ENCODE measurements at regions not wholly inside any gene's neighbourhood (a gene's known extent, or its start where the extent isn't known, plus 50 kb on each side); places are given as distances from the start of the nearest gene placed in this dataset.

- no peaks in the 10 kb centered on the region for H4K20me1 ChIP-seq (ENCODE audit: insufficient read depth, low read length)
- Mint-ChIP-seq H3K4me1 (ENCODE audit: low read depth, unreplicated experiment) (no peaks in the 10 kb centered on the region), H3K4me3 (ENCODE audit: unreplicated experiment) (no peak overlapping the region), H3K27me3 (ENCODE audit: low read depth, unreplicated experiment) (no peaks in the 10 kb centered on the region), H3K36me3 (ENCODE audit: low read depth, unreplicated experiment) (no peaks in the 10 kb centered on the region), H3K9me3 (ENCODE audit: unreplicated experiment) (no peaks in the 10 kb centered on the region), H3K27ac (ENCODE audit: unreplicated experiment) (no peak overlapping the region)
- H3K36me3 ChIP-seq (ENCODE audit: insufficient read depth, low read length), result no peaks in the 10 kb centered on the region
- FAIRE-seq (no peak), DNase-seq (ENCODE audit: low read depth) (no peak)
- no peaks in the 10 kb centered on the region for H3K79me2 ChIP-seq (ENCODE audit: insufficient read depth, low read length)
- H2AFZ ChIP-seq (ENCODE audit: low read depth, low read length), result no peak overlapping the region
- no peak overlapping the region for H3K4me3 ChIP-seq (ENCODE audit: insufficient read depth, low read depth, low read length)
- no peaks in the 10 kb centered on the region for H3K9me3 ChIP-seq (ENCODE audit: insufficient read depth, low read depth, low read length)
- no peak overlapping the region for H3K27ac ChIP-seq (ENCODE audit: low read depth, low read length)
- no peak overlapping the region for H3K4me2 ChIP-seq (ENCODE audit: low read length)
- no peaks in the 10 kb centered on the region for H3K4me1 ChIP-seq (ENCODE audit: insufficient read depth, low read length)
- peaks cover 2% of the 10 kb centered on the region for H3K27me3 ChIP-seq (ENCODE audit: insufficient read depth, low read length)
- TF ChIP-seq, protein P1, sequence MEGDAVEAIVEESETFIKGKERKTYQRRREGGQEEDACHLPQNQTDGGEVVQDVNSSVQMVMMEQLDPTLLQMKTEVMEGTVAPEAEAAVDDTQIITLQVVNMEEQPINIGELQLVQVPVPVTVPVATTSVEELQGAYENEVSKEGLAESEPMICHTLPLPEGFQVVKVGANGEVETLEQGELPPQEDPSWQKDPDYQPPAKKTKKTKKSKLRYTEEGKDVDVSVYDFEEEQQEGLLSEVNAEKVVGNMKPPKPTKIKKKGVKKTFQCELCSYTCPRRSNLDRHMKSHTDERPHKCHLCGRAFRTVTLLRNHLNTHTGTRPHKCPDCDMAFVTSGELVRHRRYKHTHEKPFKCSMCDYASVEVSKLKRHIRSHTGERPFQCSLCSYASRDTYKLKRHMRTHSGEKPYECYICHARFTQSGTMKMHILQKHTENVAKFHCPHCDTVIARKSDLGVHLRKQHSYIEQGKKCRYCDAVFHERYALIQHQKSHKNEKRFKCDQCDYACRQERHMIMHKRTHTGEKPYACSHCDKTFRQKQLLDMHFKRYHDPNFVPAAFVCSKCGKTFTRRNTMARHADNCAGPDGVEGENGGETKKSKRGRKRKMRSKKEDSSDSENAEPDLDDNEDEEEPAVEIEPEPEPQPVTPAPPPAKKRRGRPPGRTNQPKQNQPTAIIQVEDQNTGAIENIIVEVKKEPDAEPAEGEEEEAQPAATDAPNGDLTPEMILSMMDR (IDR thresholded peaks at IDR 0.05; ENCODE audit: insufficient read depth, low read depth, low read length), result no peak
- no peak for TF ChIP-seq EZH2 (IDR thresholded peaks at IDR 0.05; ENCODE audit: insufficient read depth, low read length)
- H3K9ac ChIP-seq (ENCODE audit: low read length), result no peak overlapping the region
Measured at GRCh38 chr6:9103876-9104521, 668.7 kb upstream of the SLC35B3 start.

- no peak overlapping the region for H3K27ac ChIP-seq (ENCODE audit: low read depth, low read length)
- H3K4me3 Mint-ChIP-seq (ENCODE audit: unreplicated experiment), result no peak overlapping the region
- no peaks in the 10 kb centered on the region for H3K36me3 Mint-ChIP-seq (ENCODE audit: low read depth, unreplicated experiment)
- no peaks in the 10 kb centered on the region for H3K36me3 ChIP-seq (ENCODE audit: insufficient read depth, low read length)
- no peaks in the 10 kb centered on the region for H4K20me1 ChIP-seq (ENCODE audit: insufficient read depth, low read length)
- no peak overlapping the region for H3K4me3 ChIP-seq (ENCODE audit: insufficient read depth, low read depth, low read length)
- H3K9me3 ChIP-seq (ENCODE audit: insufficient read depth, low read depth, low read length), result no peaks in the 10 kb centered on the region
- H3K79me2 ChIP-seq (ENCODE audit: insufficient read depth, low read length), result no peaks in the 10 kb centered on the region
- no peak overlapping the region for H3K4me2 ChIP-seq (ENCODE audit: low read length)
- H3K27ac Mint-ChIP-seq (ENCODE audit: unreplicated experiment), result no peak overlapping the region
- H3K27me3 ChIP-seq (ENCODE audit: insufficient read depth, low read length), result peaks cover 2% of the 10 kb centered on the region
- no peaks in the 10 kb centered on the region for H3K27me3 Mint-ChIP-seq (ENCODE audit: low read depth, unreplicated experiment)
- FAIRE-seq (no peak), DNase-seq (ENCODE audit: low read depth) (no peak)
- no peaks in the 10 kb centered on the region for H3K4me1 ChIP-seq (ENCODE audit: insufficient read depth, low read length)
- TF ChIP-seq, protein P1 (IDR thresholded peaks at IDR 0.05; ENCODE audit: insufficient read depth, low read depth, low read length), result no peak
- no peak for TF ChIP-seq EZH2 (IDR thresholded peaks at IDR 0.05; ENCODE audit: insufficient read depth, low read length)
- H3K4me1 Mint-ChIP-seq (ENCODE audit: low read depth, unreplicated experiment), result no peaks in the 10 kb centered on the region
- no peak overlapping the region for H2AFZ ChIP-seq (ENCODE audit: low read depth, low read length)
- no peaks in the 10 kb centered on the region for H3K9me3 Mint-ChIP-seq (ENCODE audit: unreplicated experiment)
- no peak overlapping the region for H3K9ac ChIP-seq (ENCODE audit: low read length)
Measured at GRCh38 chr6:9101920-9102319, 666.6 kb upstream of the SLC35B3 start.

DNA sequence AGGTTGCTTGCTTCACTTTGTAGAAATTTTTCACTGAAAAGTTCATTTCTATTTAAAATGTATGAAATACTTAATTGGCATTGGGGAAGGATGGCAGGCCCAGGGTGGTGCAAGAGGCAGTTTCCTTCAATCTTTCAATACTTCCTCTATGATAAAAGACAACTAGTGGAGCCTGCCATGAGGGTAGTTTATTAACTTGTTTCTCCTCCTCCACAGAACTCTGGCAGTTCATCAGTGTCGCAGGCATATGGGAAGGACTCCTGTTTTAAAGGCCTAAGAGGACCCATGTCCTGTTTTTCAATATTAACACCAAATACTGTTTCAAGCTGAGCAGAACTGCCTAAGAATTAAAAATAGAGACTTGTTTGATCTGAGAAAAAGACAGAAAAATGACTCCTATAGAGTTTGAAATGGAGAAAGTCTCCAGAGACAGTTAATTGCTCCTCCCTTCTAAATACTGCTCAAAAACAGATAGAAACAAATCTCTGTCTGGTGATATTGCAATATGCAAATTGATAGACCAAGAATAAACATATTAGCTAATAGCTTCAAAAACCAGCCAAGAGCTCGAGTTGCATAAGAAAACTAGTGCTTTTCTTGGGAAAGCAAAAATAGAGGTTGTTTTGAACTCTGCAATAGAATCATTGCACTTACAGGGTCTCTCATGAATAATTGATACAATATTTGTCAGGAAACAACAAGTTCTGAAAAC, 665.7 kb upstream of the SLC35B3 start:
- Histone ChIP-seq H3K9me3 (ENCODE audit: insufficient read depth, low read depth, low read length) (no peaks in the 10 kb centered on the region), H3K4me3 (ENCODE audit: insufficient read depth, low read depth, low read length) (no peak overlapping the region), H3K27me3 (ENCODE audit: insufficient read depth, low read length) (peaks cover 2% of the 10 kb centered on the region), H3K27ac (ENCODE audit: low read depth, low read length) (no peak overlapping the region), H3K79me2 (ENCODE audit: insufficient read depth, low read length) (no peaks in the 10 kb centered on the region), H4K20me1 (ENCODE audit: insufficient read depth, low read length) (no peaks in the 10 kb centered on the region), H2AFZ (ENCODE audit: low read depth, low read length) (no peak overlapping the region), H3K4me1 (ENCODE audit: insufficient read depth, low read length) (no peaks in the 10 kb centered on the region), H3K36me3 (ENCODE audit: insufficient read depth, low read length) (no peaks in the 10 kb centered on the region), H3K4me2 (ENCODE audit: low read length) (no peak overlapping the region), H3K9ac (ENCODE audit: low read length) (no peak overlapping the region)
- TF ChIP-seq, protein P1 (IDR thresholded peaks at IDR 0.05; ENCODE audit: insufficient read depth, low read depth, low read length), result no peak
- TF ChIP-seq EZH2 (IDR thresholded peaks at IDR 0.05; ENCODE audit: insufficient read depth, low read length), result no peak
- no peaks in the 10 kb centered on the region for H3K27me3 Mint-ChIP-seq (ENCODE audit: low read depth, unreplicated experiment)
- no peak for FAIRE-seq
- no peak overlapping the region for H3K27ac Mint-ChIP-seq (ENCODE audit: unreplicated experiment)
- DNase-seq (ENCODE audit: low read depth), result no peak
- no peak overlapping the region for H3K4me3 Mint-ChIP-seq (ENCODE audit: unreplicated experiment)
- H3K4me1 Mint-ChIP-seq (ENCODE audit: low read depth, unreplicated experiment), result no peaks in the 10 kb centered on the region
- H3K36me3 Mint-ChIP-seq (ENCODE audit: low read depth, unreplicated experiment), result no peaks in the 10 kb centered on the region
- H3K9me3 Mint-ChIP-seq (ENCODE audit: unreplicated experiment), result no peaks in the 10 kb centered on the region
